NB4 (cell line): ENCODE measurements at regions not wholly inside any gene's neighbourhood (a gene's known extent, or its start where the extent isn't known, plus 50 kb on each side); places are given as distances from the start of the nearest gene placed in this dataset.

Source experiments
- MYC ChIP-seq: IDR thresholded peaks from 2 replicates; pipeline ENCODE4 v1.6.1; 2011; ENCODE audit warnings: low read depth, low read length
- POLR2A ChIP-seq: IDR thresholded peaks from 2 replicates; pipeline ENCODE4 v1.6.1; 2011; ENCODE audit warnings: mild to moderate bottlenecking; ENCODE audit not compliant: insufficient read length; ENCODE audit errors: extremely low read depth
- TF ChIP-seq, protein P1 (sequence below): IDR thresholded peaks from one replicate; pipeline ENCODE4 v1.5.1; 2012; ENCODE audit warnings: low read depth, low read length

DNA sequence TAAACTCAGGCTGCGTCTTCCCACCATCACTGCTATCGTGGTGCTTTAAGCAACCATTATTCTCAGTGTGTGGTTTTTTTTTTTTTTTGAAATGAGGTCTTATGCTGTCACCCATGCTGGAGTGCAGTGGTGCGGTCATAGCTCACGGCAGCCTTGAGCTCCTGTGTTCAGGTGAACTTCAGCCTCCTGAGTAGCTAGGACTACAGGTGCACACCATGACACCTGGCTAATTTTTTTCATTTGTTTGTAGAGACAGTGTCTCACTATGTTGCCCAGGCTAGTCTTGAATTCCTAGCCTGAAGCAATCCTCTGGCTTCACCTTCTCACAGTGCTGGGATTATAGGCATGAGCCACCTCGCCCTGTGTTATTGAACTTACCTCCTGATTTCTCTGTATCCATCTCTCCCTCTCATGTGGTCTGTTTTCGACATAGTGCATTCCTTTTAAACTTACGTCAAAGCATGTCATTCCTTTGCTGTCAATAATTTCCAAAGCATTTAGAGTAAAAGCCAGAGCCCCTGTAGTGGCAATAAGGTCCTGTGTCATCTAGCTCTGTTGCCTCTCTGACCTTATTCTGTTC, 255.5 kb downstream of the SNAPC1 start:
- TF ChIP-seq, protein P1, sequence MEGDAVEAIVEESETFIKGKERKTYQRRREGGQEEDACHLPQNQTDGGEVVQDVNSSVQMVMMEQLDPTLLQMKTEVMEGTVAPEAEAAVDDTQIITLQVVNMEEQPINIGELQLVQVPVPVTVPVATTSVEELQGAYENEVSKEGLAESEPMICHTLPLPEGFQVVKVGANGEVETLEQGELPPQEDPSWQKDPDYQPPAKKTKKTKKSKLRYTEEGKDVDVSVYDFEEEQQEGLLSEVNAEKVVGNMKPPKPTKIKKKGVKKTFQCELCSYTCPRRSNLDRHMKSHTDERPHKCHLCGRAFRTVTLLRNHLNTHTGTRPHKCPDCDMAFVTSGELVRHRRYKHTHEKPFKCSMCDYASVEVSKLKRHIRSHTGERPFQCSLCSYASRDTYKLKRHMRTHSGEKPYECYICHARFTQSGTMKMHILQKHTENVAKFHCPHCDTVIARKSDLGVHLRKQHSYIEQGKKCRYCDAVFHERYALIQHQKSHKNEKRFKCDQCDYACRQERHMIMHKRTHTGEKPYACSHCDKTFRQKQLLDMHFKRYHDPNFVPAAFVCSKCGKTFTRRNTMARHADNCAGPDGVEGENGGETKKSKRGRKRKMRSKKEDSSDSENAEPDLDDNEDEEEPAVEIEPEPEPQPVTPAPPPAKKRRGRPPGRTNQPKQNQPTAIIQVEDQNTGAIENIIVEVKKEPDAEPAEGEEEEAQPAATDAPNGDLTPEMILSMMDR: no peak
- TF ChIP-seq POLR2A (no peak), MYC (no peak)
